GM12864 (cell line): ENCODE measurements at regions not wholly inside any gene's neighbourhood (a gene's known extent, or its start where the extent isn't known, plus 50 kb on each side); places are given as distances from the start of the nearest gene placed in this dataset.

ENCODE experiments used
- DNase-seq: peaks from one replicate; pipeline ENCODE4 v3.0.0-alpha.2; 2011; ENCODE audit warnings: low read depth
- H3K4me3 ChIP-seq: 2 replicates; pipeline ENCODE4 v1.5.1; 2011; ENCODE audit warnings: mild to moderate bottlenecking, low read depth, low read length, control low read depth
- TF ChIP-seq, protein P1 (sequence below): IDR thresholded peaks from 2 replicates; pipeline ENCODE4 v1.5.1; 2011; ENCODE audit warnings: low read depth, mild to moderate bottlenecking, moderate library complexity, low read length, control low read depth, inconsistent platforms; ENCODE audit errors: missing control alignments

DNA sequence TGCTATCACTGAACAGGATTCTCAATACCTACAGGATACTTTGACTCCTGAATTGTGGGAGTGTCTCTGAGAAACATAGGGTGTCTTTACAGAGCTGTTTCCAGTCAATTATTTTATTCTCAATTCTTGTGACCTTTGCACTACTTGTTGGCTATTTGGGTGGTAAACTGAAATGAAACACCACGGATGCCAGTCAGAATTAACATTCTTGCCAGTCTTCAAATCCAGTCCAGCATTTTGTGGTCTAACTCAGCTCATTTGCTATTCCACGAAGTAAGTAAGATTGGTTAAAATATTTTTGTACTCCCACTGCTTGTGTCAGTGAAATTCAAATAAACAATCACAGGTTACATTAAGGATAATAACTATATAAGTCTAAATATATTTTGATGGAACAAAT is 197.9 kb downstream of the ANKRD50 start:
- H3K4me3 ChIP-seq, result no peak overlapping the region
- TF ChIP-seq, protein P1, sequence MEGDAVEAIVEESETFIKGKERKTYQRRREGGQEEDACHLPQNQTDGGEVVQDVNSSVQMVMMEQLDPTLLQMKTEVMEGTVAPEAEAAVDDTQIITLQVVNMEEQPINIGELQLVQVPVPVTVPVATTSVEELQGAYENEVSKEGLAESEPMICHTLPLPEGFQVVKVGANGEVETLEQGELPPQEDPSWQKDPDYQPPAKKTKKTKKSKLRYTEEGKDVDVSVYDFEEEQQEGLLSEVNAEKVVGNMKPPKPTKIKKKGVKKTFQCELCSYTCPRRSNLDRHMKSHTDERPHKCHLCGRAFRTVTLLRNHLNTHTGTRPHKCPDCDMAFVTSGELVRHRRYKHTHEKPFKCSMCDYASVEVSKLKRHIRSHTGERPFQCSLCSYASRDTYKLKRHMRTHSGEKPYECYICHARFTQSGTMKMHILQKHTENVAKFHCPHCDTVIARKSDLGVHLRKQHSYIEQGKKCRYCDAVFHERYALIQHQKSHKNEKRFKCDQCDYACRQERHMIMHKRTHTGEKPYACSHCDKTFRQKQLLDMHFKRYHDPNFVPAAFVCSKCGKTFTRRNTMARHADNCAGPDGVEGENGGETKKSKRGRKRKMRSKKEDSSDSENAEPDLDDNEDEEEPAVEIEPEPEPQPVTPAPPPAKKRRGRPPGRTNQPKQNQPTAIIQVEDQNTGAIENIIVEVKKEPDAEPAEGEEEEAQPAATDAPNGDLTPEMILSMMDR, result no peak
- DNase-seq, result no peak

DNA sequence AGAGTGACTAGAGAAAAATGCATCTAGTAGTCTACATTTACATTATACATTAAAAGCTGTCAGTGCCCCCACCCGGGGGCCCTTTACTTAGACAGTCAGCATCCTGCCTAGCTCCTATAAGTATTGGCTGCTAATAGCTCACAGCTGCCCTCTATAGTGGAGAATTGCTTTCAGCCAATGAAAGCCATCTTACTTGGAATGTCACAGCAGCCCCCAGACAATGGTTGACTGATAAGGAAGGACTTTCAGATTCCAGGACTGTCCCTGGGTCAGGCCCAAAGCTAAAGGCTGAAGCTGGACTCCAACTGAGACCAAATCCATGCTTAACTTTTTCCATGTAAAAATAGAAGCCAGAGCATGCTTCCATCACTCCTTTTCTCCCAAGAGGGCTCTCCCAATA is 196.9 kb downstream of the ANKRD50 start:
- TF ChIP-seq, protein P1, result no peak
- DNase-seq, result no peak
- H3K4me3 ChIP-seq, result no peak overlapping the region

DNA sequence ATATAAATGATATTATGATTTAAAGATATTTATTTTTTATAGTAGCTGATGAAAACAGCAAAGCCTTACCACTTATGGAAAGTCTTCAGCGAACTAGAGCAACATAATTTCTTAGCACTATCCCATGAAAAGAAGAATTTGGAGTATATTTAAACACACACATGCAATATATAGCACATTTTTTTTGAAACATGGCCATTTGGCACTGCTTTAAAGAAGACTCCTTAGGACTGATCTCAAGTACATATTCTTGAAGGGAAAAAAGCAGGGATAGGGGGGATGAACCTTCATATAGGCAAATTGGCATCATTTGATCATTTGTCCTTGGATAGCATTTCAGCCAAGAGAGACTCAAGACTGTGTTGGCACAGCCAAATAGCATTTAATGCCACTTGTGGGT is 193.3 kb downstream of the ANKRD50 start:
- DNase-seq, result no peak
- no peak overlapping the region for H3K4me3 ChIP-seq
- TF ChIP-seq, protein P1, result no peak

DNA sequence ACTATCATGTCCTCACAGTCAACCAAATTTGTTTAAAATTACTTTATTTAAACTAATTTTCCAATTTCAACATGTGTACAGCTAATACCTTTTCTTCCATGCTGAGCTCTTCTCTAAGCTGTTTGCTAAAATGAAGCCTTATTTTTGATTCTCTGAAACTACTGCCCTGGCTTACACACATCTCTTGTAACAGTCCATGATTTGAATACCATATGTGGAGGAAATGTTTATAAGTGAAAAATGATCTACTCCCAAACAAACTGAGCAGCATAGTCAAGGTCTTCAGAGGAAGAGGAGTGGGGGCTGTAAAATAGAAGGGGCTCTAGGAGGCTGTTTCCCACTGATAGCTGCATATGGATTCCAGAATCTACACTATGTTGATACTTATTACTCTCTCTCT is 188.7 kb downstream of the ANKRD50 start:
- DNase-seq, result no peak
- TF ChIP-seq, protein P1, result no peak
- H3K4me3 ChIP-seq, result no peak overlapping the region

DNA sequence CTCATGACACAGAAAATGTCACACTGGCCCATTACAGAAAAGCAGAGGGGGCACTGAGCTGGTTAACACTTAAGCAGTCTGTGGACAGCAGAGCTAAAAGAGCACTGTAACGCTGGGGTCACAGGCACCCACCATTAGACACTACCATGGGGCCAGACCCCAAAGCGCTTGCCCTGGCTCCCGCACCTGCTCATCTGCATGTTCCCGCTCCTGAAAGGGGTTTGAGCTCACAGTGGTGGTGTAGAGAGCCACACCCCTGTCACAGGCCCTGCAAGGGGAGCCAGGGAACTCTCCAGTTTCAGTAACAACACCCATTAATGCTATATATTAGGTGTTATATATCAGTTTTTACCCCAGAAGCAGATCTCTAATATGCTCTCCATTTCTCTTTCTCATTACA is 187.0 kb downstream of the ANKRD50 start:
- no peak overlapping the region for H3K4me3 ChIP-seq
- no peak for DNase-seq
- TF ChIP-seq, protein P1, result no peak

DNA sequence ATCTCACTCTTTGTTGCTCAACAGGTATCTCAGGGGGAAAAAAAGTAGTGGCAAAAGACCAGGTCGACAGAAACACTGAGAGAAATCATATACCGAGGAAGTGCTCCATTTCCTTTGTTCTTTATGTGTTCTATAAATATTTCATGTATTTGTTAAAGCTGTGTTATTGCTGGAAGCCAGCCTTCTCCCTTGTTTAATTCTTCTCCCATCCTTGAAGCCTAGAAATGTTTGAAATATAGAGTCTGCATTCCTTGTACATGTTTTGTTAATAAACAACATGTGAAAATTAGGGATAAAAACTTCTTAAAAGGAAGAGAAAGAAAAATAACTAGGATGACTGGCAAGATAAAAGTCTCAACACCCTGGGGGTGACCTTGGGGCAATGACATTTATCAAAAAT is 186.2 kb downstream of the ANKRD50 start:
- TF ChIP-seq, protein P1, result no peak
- DNase-seq, result no peak

DNA sequence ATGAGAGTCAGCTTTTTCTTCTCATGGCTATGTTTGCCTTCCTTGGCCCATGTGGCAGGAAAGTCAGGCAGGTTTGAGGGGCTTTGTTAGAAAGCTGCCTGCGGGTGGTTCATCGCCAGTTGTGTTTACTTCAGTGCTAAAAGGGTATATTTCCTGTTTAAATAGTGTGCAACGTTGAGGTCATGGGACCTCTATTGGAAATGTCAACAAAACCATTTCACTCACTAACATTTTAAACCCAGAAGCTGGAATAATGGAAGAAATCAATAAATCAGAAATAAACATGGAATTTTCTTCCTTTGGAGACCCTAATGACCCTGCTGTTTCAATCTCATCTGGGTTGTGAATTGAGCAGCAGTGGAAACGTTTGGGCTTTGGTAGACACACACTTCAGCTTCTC is 185.8 kb downstream of the ANKRD50 start:
- DNase-seq, result no peak
- TF ChIP-seq, protein P1, result no peak
- H3K4me3 ChIP-seq, result no peak overlapping the region

More for the DNA sequence above, 186.2 kb downstream of the ANKRD50 start:
- H3K4me3 ChIP-seq, result no peak overlapping the region
